Right lobe of liver (tissue), 6 donors: ENCODE measurements at regions not wholly inside any gene's neighbourhood (a gene's known extent, or its start where the extent isn't known, plus 50 kb on each side); places are given as distances from the start of the nearest gene placed in this dataset.
"Not testable (repeated sequence)": the region's sequence is repeated elsewhere in the genome, so short reads cannot be mapped to it uniquely, and the experiment has no call there.

Experiments
- ATAC-seq, 4 donors: fragments of 200-7000 bp; cut with Tn5 transposase; one replicate each; pipeline ENCODE4 v1.9.1; 2020; ENCODE audit warnings: mild to moderate bottlenecking in 4 of 4, moderate library complexity in 4 of 4
- DNase-seq, 3 donors: peaks; one replicate each; pipeline ENCODE4 v3.0.0-alpha.2; 2020
- H3K27ac ChIP-seq, 3 donors: fragments of 200-600 bp; one replicate each; pipeline ENCODE4 v1.8.0; 2022
- H3K27me3 ChIP-seq, 2 donors: fragments of 200-600 bp; one replicate each; pipeline ENCODE4 v1.8.0; 2022
- H3K36me3 ChIP-seq, 4 donors: fragments of 200-600 bp; sonication (generic) in 1 of 4; one replicate each; pipeline versions ENCODE4 v1.5.1 to v1.8.0; 2017 to 2022; ENCODE audit warnings: control low read depth in 1 of 4
- H3K4me1 ChIP-seq, 4 donors: fragments of 200-600 bp; sonication (generic) in 1 of 4; one replicate each; pipeline versions ENCODE4 v1.5.1 to v1.8.0; 2017 to 2022; ENCODE audit warnings: control low read depth in 1 of 4
- H3K4me3 ChIP-seq, 3 donors: fragments of 200-600 bp; one replicate each; pipeline ENCODE4 v1.8.0; 2022
- H3K9me3 ChIP-seq, 4 donors: fragments of 200-600 bp; sonication (generic) in 1 of 4; one replicate each; pipeline versions ENCODE4 v1.5.1 to v1.8.0; 2017 to 2022; ENCODE audit warnings: control low read depth in 1 of 4
- CTCF ChIP-seq, 4 donors: fragments of 200-600 bp in 3 of 4; fragments of 450-650 bp in 1 of 4; IDR thresholded peaks; one replicate each; pipeline versions ENCODE4 v1.5.1 to v1.8.0; 2016 to 2022; ENCODE audit warnings: antibody characterized with exemption in 4 of 4, mild to moderate bottlenecking in 2 of 4
- POLR2A ChIP-seq: fragments of 450-650 bp; IDR thresholded peaks from one replicate; pipeline ENCODE4 v1.6.1; 2017; ENCODE audit warnings: antibody characterized with exemption, mild to moderate bottlenecking
- WGBS: methylation state at CpG from one replicate; pipeline ENCODE4 v1.1.6; 2018; ENCODE audit warnings: low coverage, low lambda C conversion rate; ENCODE audit not compliant: insufficient coverage; ENCODE audit errors: missing lambda C conversion rate; 5-methylcytosine and 5-hydroxymethylcytosine counted together
- intact Hi-C, 2 donors: fragments of 100-400 bp; cut with DNase I; formaldehyde crosslinking; loops; one replicate each; pipeline versions ENCODE4 v1.11.2 to v1.14.1; 2022
- donor health status: DM: no; HTN: yes; CAD: no.
- donor health status: DM: no; HTN: no; CAD: no.
- donor health status: DM: no; HTN: no; CAD: no.
- donor health status: DM: no; HTN: yes; CAD: no.
- donor health status: DM: no; HTN: yes; CAD: no.

- no peak for ATAC-seq
- no peaks in the 10 kb centered on the region for H3K27me3 ChIP-seq
- intact Hi-C loops: no loop called here
- WGBS: 57% methylated on average over 1 of the region's 1 CpG
- TF ChIP-seq POLR2A: no peak
- no peak for TF ChIP-seq CTCF (IDR thresholded peaks at IDR 0.05)
- no peaks in the 10 kb centered on the region for H3K36me3 ChIP-seq
- no peaks in the 10 kb centered on the region for H3K9me3 ChIP-seq
- no peak overlapping the region for H3K4me3 ChIP-seq
- no peak for DNase-seq
- H3K27ac ChIP-seq: no peak overlapping the region
- H3K4me1 ChIP-seq: no peaks in the 10 kb centered on the region
Observed at GRCh38 chrX:147498796-147499195, 412.9 kb upstream of the FMR1 start.

- intact Hi-C loops: no loop called here
- WGBS: 31% methylated on average over 2 of the region's 2 CpGs
- no peak for ATAC-seq
Observed at GRCh38 chrX:147522981-147523380, 388.7 kb upstream of the FMR1 start.

GRCh38 chrX:147533426-147533825 lies 378.3 kb upstream of the FMR1 start:
- no peak overlapping the region for H3K4me3 ChIP-seq
- DNase-seq (no peak), ATAC-seq (no peak)
- H3K9me3 ChIP-seq: no peaks in the 10 kb centered on the region
- intact Hi-C loops: no loop called here
- 31% methylated on average over 3 of the region's 3 CpGs for WGBS
- H3K27me3 ChIP-seq: no peaks in the 10 kb centered on the region
- no peaks in the 10 kb centered on the region for H3K4me1 ChIP-seq
- H3K36me3 ChIP-seq: no peaks in the 10 kb centered on the region
- TF ChIP-seq POLR2A: no peak
- no peak for TF ChIP-seq CTCF (IDR thresholded peaks at IDR 0.05)
- H3K27ac ChIP-seq: no peak overlapping the region

More at GRCh38 chrX:147522981-147523380, 388.7 kb upstream of the FMR1 start:
- TF ChIP-seq POLR2A (no peak), CTCF (IDR thresholded peaks at IDR 0.05) (no peak)
- no peaks in the 10 kb centered on the region for H3K27me3 ChIP-seq
- no peaks in the 10 kb centered on the region for H3K9me3 ChIP-seq
- DNase-seq: no peak
- no peak overlapping the region for H3K4me3 ChIP-seq
- H3K4me1 ChIP-seq: no peaks in the 10 kb centered on the region
- no peaks in the 10 kb centered on the region for H3K36me3 ChIP-seq
- no peak overlapping the region for H3K27ac ChIP-seq

GRCh38 chrX:147537172-147537571 lies 374.5 kb upstream of the FMR1 start:
- 43% methylated on average over 4 of the region's 4 CpGs for WGBS
- no peak overlapping the region for H3K4me3 ChIP-seq
- TF ChIP-seq POLR2A: no peak
- no peak for TF ChIP-seq CTCF (IDR thresholded peaks at IDR 0.05)
- no peak for ATAC-seq
- intact Hi-C loops: no loop called here
- H3K36me3 ChIP-seq: no peaks in the 10 kb centered on the region
- no peaks in the 10 kb centered on the region for H3K9me3 ChIP-seq
- no peaks in the 10 kb centered on the region for H3K27me3 ChIP-seq
- no peak for DNase-seq
- no peak overlapping the region for H3K27ac ChIP-seq
- no peaks in the 10 kb centered on the region for H3K4me1 ChIP-seq

GRCh38 chrX:147548023-147548422 lies 363.7 kb upstream of the FMR1 start:
- not testable (repeated sequence) for DNase-seq

More at GRCh38 chrX:147548023-147548422, 363.7 kb upstream of the FMR1 start:
- H3K9me3 ChIP-seq, H3K27me3 ChIP-seq, H3K36me3 ChIP-seq, H3K4me1 ChIP-seq, H3K4me3 ChIP-seq, intact Hi-C loops, ATAC-seq, H3K27ac ChIP-seq: not testable (repeated sequence)
- 65% methylated on average over 5 of the region's 5 CpGs for WGBS
